ENCODE measurements at regions not wholly inside any gene's neighbourhood (a gene's known extent, or its start where the extent isn't known, plus 50 kb on each side); places are given as distances from the start of the nearest gene placed in this dataset.
"Not testable (repeated sequence)": the region's sequence is repeated elsewhere in the genome, so short reads cannot be mapped to it uniquely, and the experiment has no call there.

GRCh38 chr10:27319752-27320431 is 79.3 kb upstream of the ACBD5 start:
- no peak for FAIRE-seq
- TF ChIP-seq CTCF (IDR thresholded peaks at IDR 0.05; ENCODE audit: borderline replicate concordance, extremely low read depth, insufficient read depth): no peak
- H3K9ac ChIP-seq (ENCODE audit: low read length in 3 of 3): peak overlapping the region in 1 of 3 donors; percentile 15
- H3K9me3 ChIP-seq (ENCODE audit: control insufficient read depth in 2 of 3, insufficient read depth in 1 of 3, low read length in 3 of 3): no peaks in the 10 kb centered on the region
- H3K36me3 ChIP-seq (ENCODE audit: control insufficient read depth in 2 of 3, insufficient read depth in 3 of 3, low read length in 3 of 3): no peaks in the 10 kb centered on the region
- DNase-seq: peak; percentile 53 to 93 (median 69)
- H3K27ac ChIP-seq (ENCODE audit: low read depth in 2 of 2, low read length in 2 of 2): no peak overlapping the region
- H3K4me1 ChIP-seq (ENCODE audit: control insufficient read depth in 2 of 3, insufficient read depth in 2 of 3, low read depth in 1 of 3, low read length in 3 of 3): no peaks in the 10 kb centered on the region
- intact Hi-C loops (cut with DNase I): no loop called here
- no peaks in the 10 kb centered on the region for H3K27me3 ChIP-seq (ENCODE audit: control insufficient read depth, insufficient read depth, low read length)
- H3K4me3 ChIP-seq (ENCODE audit: low read length in 3 of 3): peak overlapping the region in 2 of 3 donors; percentile 51 to 54

- intact Hi-C loops (cut with DNase I); FAIRE-seq; H3K9me3 ChIP-seq (ENCODE audit: control insufficient read depth in 2 of 3, insufficient read depth in 1 of 3, low read length in 3 of 3); H3K27me3 ChIP-seq (ENCODE audit: control insufficient read depth, insufficient read depth, low read length); H3K27ac ChIP-seq (ENCODE audit: low read depth in 2 of 2, low read length in 2 of 2); H3K36me3 ChIP-seq (ENCODE audit: control insufficient read depth in 2 of 3, insufficient read depth in 3 of 3, low read length in 3 of 3); H3K4me3 ChIP-seq (ENCODE audit: low read length in 3 of 3); H3K4me1 ChIP-seq (ENCODE audit: control insufficient read depth in 2 of 3, insufficient read depth in 2 of 3, low read depth in 1 of 3, low read length in 3 of 3); H3K9ac ChIP-seq (ENCODE audit: low read length in 3 of 3): not testable (repeated sequence)
- DNase-seq: peak in 1 of 5 donors; percentile 11
Observed at GRCh38 chr10:27319139-27319538, 78.5 kb upstream of the ACBD5 start.

GRCh38 chr10:27315082-27315481 is 74.5 kb upstream of the ACBD5 start:
- DNase-seq; intact Hi-C loops (cut with DNase I); H3K4me1 ChIP-seq (ENCODE audit: control insufficient read depth in 2 of 3, insufficient read depth in 2 of 3, low read depth in 1 of 3, low read length in 3 of 3); FAIRE-seq; H3K4me3 ChIP-seq (ENCODE audit: low read length in 3 of 3); H3K27me3 ChIP-seq (ENCODE audit: control insufficient read depth, insufficient read depth, low read length); H3K9me3 ChIP-seq (ENCODE audit: control insufficient read depth in 2 of 3, insufficient read depth in 1 of 3, low read length in 3 of 3); H3K36me3 ChIP-seq (ENCODE audit: control insufficient read depth in 2 of 3, insufficient read depth in 3 of 3, low read length in 3 of 3); H3K27ac ChIP-seq (ENCODE audit: low read depth in 2 of 2, low read length in 2 of 2); H3K9ac ChIP-seq (ENCODE audit: low read length in 3 of 3): not testable (repeated sequence)

- H3K9ac ChIP-seq (ENCODE audit: low read length in 3 of 3); H3K36me3 ChIP-seq (ENCODE audit: control insufficient read depth in 2 of 3, insufficient read depth in 3 of 3, low read length in 3 of 3); H3K27me3 ChIP-seq (ENCODE audit: control insufficient read depth, insufficient read depth, low read length); H3K4me3 ChIP-seq (ENCODE audit: low read length in 3 of 3); DNase-seq; intact Hi-C loops (cut with DNase I); H3K9me3 ChIP-seq (ENCODE audit: control insufficient read depth in 2 of 3, insufficient read depth in 1 of 3, low read length in 3 of 3); H3K4me1 ChIP-seq (ENCODE audit: control insufficient read depth in 2 of 3, insufficient read depth in 2 of 3, low read depth in 1 of 3, low read length in 3 of 3); H3K27ac ChIP-seq (ENCODE audit: low read depth in 2 of 2, low read length in 2 of 2); FAIRE-seq: not testable (repeated sequence)
Observed at GRCh38 chr10:27313586-27313985, 73.0 kb upstream of the ACBD5 start.

GRCh38 chr10:27312854-27313253 is 72.3 kb upstream of the ACBD5 start:
- no peak overlapping the region for H3K27ac ChIP-seq (ENCODE audit: low read depth in 2 of 2, low read length in 2 of 2)
- H3K36me3 ChIP-seq (ENCODE audit: control insufficient read depth in 2 of 3, insufficient read depth in 3 of 3, low read length in 3 of 3): no peaks in the 10 kb centered on the region
- no peaks in the 10 kb centered on the region for H3K9me3 ChIP-seq (ENCODE audit: control insufficient read depth in 2 of 3, insufficient read depth in 1 of 3, low read length in 3 of 3)
- no peak overlapping the region for H3K9ac ChIP-seq (ENCODE audit: low read length in 3 of 3)
- no peaks in the 10 kb centered on the region for H3K27me3 ChIP-seq (ENCODE audit: control insufficient read depth, insufficient read depth, low read length)
- H3K4me3 ChIP-seq (ENCODE audit: low read length in 3 of 3): no peak overlapping the region
- no peak for TF ChIP-seq CTCF (IDR thresholded peaks at IDR 0.05; ENCODE audit: borderline replicate concordance, extremely low read depth, insufficient read depth)
- intact Hi-C loops (cut with DNase I): no loop called here
- DNase-seq: no peak
- FAIRE-seq: no peak
- no peaks in the 10 kb centered on the region for H3K4me1 ChIP-seq (ENCODE audit: control insufficient read depth in 2 of 3, insufficient read depth in 2 of 3, low read depth in 1 of 3, low read length in 3 of 3)

GRCh38 chr10:27311809-27312208 is 71.2 kb upstream of the ACBD5 start:
- intact Hi-C loops (cut with DNase I); H3K4me1 ChIP-seq (ENCODE audit: control insufficient read depth in 2 of 3, insufficient read depth in 2 of 3, low read depth in 1 of 3, low read length in 3 of 3); H3K27ac ChIP-seq (ENCODE audit: low read depth in 2 of 2, low read length in 2 of 2); H3K9ac ChIP-seq (ENCODE audit: low read length in 3 of 3); DNase-seq; H3K4me3 ChIP-seq (ENCODE audit: low read length in 3 of 3); H3K27me3 ChIP-seq (ENCODE audit: control insufficient read depth, insufficient read depth, low read length); H3K36me3 ChIP-seq (ENCODE audit: control insufficient read depth in 2 of 3, insufficient read depth in 3 of 3, low read length in 3 of 3); FAIRE-seq; H3K9me3 ChIP-seq (ENCODE audit: control insufficient read depth in 2 of 3, insufficient read depth in 1 of 3, low read length in 3 of 3): not testable (repeated sequence)

GRCh38 chr10:27298522-27298850 is 57.9 kb upstream of the ACBD5 start:
- H3K36me3 ChIP-seq (ENCODE audit: control insufficient read depth in 2 of 3, insufficient read depth in 3 of 3, low read length in 3 of 3); H3K4me3 ChIP-seq (ENCODE audit: low read length in 3 of 3); H3K27ac ChIP-seq (ENCODE audit: low read depth in 2 of 2, low read length in 2 of 2); H3K4me1 ChIP-seq (ENCODE audit: control insufficient read depth in 2 of 3, insufficient read depth in 2 of 3, low read depth in 1 of 3, low read length in 3 of 3); DNase-seq; FAIRE-seq; H3K9me3 ChIP-seq (ENCODE audit: control insufficient read depth in 2 of 3, insufficient read depth in 1 of 3, low read length in 3 of 3); H3K27me3 ChIP-seq (ENCODE audit: control insufficient read depth, insufficient read depth, low read length); H3K9ac ChIP-seq (ENCODE audit: low read length in 3 of 3); intact Hi-C loops (cut with DNase I): not testable (repeated sequence)
